Testis (tissue), 2 donors: ENCODE measurements at regions not wholly inside any gene's neighbourhood (a gene's known extent, or its start where the extent isn't known, plus 50 kb on each side); places are given as distances from the start of the nearest gene placed in this dataset.

Source experiments
- CTCF ChIP-seq, 3 experiments: fragments of 450-650 bp in 2 of 3; fragments of 200-600 bp in 1 of 3; sonication (generic) in 1 of 3; IDR thresholded peaks; one replicate each; pipeline ENCODE4 v1.5.1; 2016 to 2019; ENCODE audit warnings: antibody characterized with exemption in 3 of 3, mild to moderate bottlenecking in 2 of 3, moderate library complexity in 1 of 3
- POLR2A ChIP-seq: fragments of 450-650 bp; IDR thresholded peaks from one replicate; pipeline ENCODE4 v1.6.1; 2017; ENCODE audit warnings: antibody characterized with exemption, mild to moderate bottlenecking, moderate library complexity

GRCh38 chr18:22300665-22301636 lies 116.8 kb downstream of the CTAGE1 start:
- TF ChIP-seq CTCF (IDR thresholded peaks at IDR 0.05) (no peak), POLR2A (no peak)
